VCaP (cell line): ENCODE measurements at regions not wholly inside any gene's neighbourhood (a gene's known extent, or its start where the extent isn't known, plus 50 kb on each side); places are given as distances from the start of the nearest gene placed in this dataset.

Experiments
- H3K27ac ChIP-seq: fragments of 450-650 bp; 2 replicates; pipeline ENCODE4 v1.5.1; 2017
- TF ChIP-seq, protein P1 (sequence below): fragments of 450-650 bp; conservative IDR thresholded peaks from 2 replicates; pipeline ENCODE4 v1.5.1; 2017; ENCODE audit warnings: mild to moderate bottlenecking, moderate library complexity

DNA sequence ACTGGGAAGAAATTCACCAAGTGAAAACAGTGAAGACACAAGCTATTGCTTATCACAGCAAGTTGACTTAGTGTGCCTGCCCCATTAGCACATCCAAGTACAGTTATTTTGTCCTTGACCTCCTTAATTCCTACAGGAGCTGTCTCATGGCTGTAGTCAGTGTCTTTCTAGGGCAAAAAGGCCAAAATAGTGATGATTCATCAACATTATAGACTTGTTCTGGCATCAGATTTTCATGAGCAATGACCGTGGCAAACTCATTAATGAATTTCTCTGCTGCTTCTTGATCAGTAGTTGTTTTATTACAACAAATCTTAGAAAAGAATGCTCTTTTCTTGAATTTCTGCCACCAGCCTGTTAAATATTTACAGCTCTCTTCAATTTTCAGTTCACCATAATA, 1169.3 kb upstream of the DDX18 start:
- TF ChIP-seq, protein P1, sequence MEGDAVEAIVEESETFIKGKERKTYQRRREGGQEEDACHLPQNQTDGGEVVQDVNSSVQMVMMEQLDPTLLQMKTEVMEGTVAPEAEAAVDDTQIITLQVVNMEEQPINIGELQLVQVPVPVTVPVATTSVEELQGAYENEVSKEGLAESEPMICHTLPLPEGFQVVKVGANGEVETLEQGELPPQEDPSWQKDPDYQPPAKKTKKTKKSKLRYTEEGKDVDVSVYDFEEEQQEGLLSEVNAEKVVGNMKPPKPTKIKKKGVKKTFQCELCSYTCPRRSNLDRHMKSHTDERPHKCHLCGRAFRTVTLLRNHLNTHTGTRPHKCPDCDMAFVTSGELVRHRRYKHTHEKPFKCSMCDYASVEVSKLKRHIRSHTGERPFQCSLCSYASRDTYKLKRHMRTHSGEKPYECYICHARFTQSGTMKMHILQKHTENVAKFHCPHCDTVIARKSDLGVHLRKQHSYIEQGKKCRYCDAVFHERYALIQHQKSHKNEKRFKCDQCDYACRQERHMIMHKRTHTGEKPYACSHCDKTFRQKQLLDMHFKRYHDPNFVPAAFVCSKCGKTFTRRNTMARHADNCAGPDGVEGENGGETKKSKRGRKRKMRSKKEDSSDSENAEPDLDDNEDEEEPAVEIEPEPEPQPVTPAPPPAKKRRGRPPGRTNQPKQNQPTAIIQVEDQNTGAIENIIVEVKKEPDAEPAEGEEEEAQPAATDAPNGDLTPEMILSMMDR, result no peak
- H3K27ac ChIP-seq, result no peak overlapping the region

DNA sequence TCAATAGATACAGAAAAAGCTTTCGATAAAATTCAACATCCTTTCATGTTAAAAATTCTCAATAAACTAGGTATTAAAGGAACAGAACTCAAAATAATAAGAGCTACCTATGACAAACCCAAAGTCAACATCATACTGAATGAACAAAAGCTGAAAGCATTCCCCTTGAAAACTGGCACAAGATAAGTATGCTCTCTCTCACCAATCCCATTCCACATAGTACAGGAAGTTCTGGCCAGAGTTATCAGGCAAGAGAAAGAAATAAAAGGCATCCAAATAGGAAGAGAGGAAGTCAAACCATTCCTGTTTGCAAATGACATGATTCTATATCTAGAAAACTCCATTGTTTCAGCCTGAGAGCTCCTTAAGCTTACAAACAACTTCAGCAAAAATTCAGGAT, 1145.8 kb upstream of the DDX18 start:
- no peak overlapping the region for H3K27ac ChIP-seq
- TF ChIP-seq, protein P1, result no peak

DNA sequence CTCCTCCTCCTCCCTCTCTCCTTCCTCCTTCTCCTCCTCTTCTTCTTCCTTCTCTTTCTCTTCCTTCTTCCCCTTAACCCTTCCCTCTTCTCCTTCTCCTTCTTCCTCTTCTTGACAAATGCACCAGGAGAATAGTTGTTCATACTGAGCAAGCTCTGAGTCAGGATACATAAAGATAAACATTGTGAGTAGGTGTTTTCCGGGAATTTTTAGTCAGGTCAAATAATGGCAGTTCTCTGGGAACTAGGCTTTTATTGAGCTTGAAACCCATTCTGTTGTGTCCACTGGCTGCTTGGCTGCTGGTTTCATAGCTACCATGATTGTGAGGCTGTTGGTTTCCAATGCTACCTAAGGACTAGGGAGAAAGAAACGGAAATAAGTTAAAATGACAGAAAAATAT, 1144.7 kb upstream of the DDX18 start:
- TF ChIP-seq, protein P1, result no peak
- no peak overlapping the region for H3K27ac ChIP-seq

DNA sequence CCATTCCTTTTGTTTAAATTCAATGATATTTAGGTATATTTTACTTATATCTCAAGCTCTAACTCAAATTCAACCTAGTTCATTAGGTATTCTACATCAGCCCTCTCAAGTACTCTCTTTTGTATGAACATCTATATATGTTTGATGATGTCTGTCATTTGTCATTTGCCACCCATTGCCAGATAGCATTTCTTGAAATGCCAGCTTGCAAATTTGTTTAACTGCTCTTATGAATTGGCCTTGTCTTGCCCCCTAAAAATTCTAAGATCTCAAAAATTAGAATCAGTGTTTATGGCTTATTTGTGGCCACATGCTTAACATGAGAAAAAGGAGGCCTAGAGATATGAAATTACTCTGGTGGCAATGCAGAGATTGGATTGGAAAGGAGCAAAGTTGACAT, 1140.3 kb upstream of the DDX18 start:
- no peak overlapping the region for H3K27ac ChIP-seq
- TF ChIP-seq, protein P1, result no peak

DNA sequence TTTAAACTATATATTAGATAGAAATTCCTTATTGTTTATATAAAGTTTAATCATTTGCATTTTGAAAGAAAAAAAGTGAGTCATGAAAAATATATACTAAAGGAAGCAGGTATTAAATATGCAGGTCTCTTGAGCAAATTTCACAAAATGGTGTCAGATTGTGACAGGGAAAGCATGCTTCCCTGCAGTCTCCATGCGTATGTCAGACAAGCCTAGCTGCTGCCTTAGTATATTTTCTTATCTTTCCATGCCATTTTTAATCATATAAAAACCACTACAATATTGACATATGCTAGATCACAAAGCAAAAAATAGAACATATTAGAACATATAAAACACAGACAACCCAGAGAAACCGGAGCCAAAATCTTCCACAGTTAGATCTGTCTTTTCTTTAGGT, 1137.7 kb upstream of the DDX18 start:
- H3K27ac ChIP-seq, result no peak overlapping the region
- TF ChIP-seq, protein P1, result no peak

DNA sequence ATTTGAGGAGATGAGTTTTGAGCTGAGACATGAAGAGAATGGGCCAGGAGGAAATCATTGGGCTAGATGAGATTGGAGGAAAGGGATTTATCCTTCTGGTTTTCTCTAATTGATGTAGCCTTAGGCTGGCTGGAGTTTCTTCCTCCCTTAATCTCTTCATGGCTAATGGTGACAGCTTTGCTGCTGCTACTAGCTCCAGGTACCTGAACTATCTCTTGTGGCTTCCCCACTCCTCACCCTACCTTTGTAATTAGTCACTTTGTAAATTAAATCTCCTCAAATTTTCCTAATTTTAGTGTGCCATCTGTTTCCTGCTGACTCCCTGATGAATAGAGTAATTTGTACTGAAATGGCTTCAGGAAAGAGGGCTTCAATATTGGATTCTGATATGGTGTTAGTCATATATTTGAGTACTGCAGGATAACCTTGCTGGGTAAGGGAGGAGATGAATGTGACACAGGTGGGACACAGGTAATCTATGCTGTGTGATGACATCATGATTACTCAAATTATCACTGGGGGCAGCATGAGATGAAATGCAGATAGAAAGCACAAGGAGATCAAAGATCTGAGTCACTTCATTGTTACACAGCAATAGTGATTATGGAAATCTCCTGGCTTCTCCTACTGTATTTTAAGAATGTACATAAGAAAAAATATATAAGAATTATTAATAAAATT, 1134.1 kb upstream of the DDX18 start:
- TF ChIP-seq, protein P1, result no peak
- no peak overlapping the region for H3K27ac ChIP-seq

DNA sequence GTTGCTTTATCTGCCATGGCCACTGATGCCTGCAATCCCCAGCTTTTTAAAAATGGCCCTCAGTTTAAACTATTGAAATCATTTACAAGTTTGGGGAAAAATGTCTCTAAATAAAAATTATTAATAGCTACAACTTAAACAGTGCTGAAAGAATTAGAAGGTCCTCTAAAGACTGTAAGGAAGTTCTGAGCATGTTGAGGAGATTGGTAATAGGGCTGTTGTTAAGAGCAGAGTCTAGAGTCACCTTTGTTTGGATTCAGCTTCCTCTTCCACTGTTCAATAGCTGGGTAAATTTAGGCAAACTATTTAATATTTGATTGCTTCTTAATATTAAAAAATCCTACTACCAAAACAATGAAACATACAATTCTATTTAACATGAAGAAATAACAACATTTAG, 1127.1 kb upstream of the DDX18 start:
- H3K27ac ChIP-seq, result no peak overlapping the region
- TF ChIP-seq, protein P1, result no peak
